PC-3 (cell line): ENCODE measurements at regions not wholly inside any gene's neighbourhood (a gene's known extent, or its start where the extent isn't known, plus 50 kb on each side); places are given as distances from the start of the nearest gene placed in this dataset.

ENCODE experiments used
- ATAC-seq: fragments of 200-7000 bp; cut with Tn5 transposase; 2 replicates; pipeline ENCODE4 v1.9.1; 2020; ENCODE audit warnings: mild to moderate bottlenecking, moderate library complexity
- BruUV-seq: library from RNA; stranded (reverse); fragments of 400-500 nt; replicated peaks from 2 replicates; lab custom pipeline; 2021; lab: Mats Ljungman, UMichigan
- CTCF ChIA-PET: fragments of 300-600 bp; sonication (Branson Sonifier 250); formaldehyde crosslinking; loops from one replicate; lab custom pipeline; 2022; ENCODE audit warnings: antibody characterized with exemption; lab: Charles Lee
- POLR2A ChIA-PET: fragments of 300-600 bp; sonication (Branson Sonifier 250); formaldehyde crosslinking; loops from one replicate; lab custom pipeline; 2022; ENCODE audit warnings: antibody characterized with exemption; ENCODE audit not compliant: unreplicated experiment; lab: Charles Lee
- DNase-seq: peaks from one replicate; pipeline ENCODE4 v3.0.0-alpha.2; 2015
- H2AFZ ChIP-seq: fragments of 300-600 bp; sonication (generic); 2 replicates; pipeline ENCODE4 v1.6.0; 2016; ENCODE audit warnings: antibody characterized with exemption, low read length
- H3F3A ChIP-seq: fragments of 300-600 bp; sonication (generic); one replicate; pipeline ENCODE4 v1.6.0; 2017; ENCODE audit warnings: antibody characterized with exemption, low read length, control low read depth, mild to moderate bottlenecking; ENCODE audit not compliant: unreplicated experiment
- H3K27ac ChIP-seq: fragments of 300-600 bp; sonication (generic); 2 replicates; pipeline ENCODE4 v1.5.1; 2016; ENCODE audit warnings: mild to moderate bottlenecking, low read length
- H3K27me3 ChIP-seq: fragments of 300-600 bp; sonication (generic); 2 replicates; pipeline ENCODE4 v1.6.1; 2016; ENCODE audit warnings: low read length, mixed read lengths
- H3K36me3 ChIP-seq: fragments of 300-600 bp; sonication (generic); 2 replicates; pipeline ENCODE4 v1.6.1; 2016; ENCODE audit warnings: low read depth, mixed run types, low read length, mixed read lengths
- H3K4me1 ChIP-seq: fragments of 300-600 bp; sonication (generic); 2 replicates; pipeline ENCODE4 v1.5.1; 2016; ENCODE audit warnings: low read length; ENCODE audit not compliant: insufficient read depth
- H3K4me2 ChIP-seq: fragments of 300-600 bp; sonication (generic); 2 replicates; pipeline ENCODE4 v1.6.0; 2016; ENCODE audit warnings: low read length
- H3K4me3 ChIP-seq: fragments of 300-600 bp; sonication (generic); 2 replicates; pipeline ENCODE4 v1.5.1; 2016; ENCODE audit warnings: mild to moderate bottlenecking, low read length, mixed read lengths
- H3K79me2 ChIP-seq: fragments of 300-600 bp; sonication (generic); 2 replicates; pipeline ENCODE4 v1.6.1; 2017; ENCODE audit warnings: low read length, mixed read lengths
- H3K9ac ChIP-seq: fragments of 300-600 bp; sonication (generic); 2 replicates; pipeline ENCODE4 v1.6.0; 2016; ENCODE audit warnings: mild to moderate bottlenecking, low read length
- H3K9me2 ChIP-seq: fragments of 300-600 bp; sonication (generic); replicated peaks from 2 replicates; pipeline ENCODE4 v1.6.1; 2016; ENCODE audit warnings: mixed run types, low read length, mixed read lengths
- H3K9me3 ChIP-seq: fragments of 300-600 bp; sonication (generic); 2 replicates; pipeline ENCODE4 v1.6.1; 2016; ENCODE audit warnings: low read length, mixed read lengths
- H4K20me1 ChIP-seq: fragments of 300-600 bp; sonication (generic); 2 replicates; pipeline ENCODE4 v1.6.1; 2016; ENCODE audit warnings: low read length, mixed read lengths
- EZH2 ChIP-seq: fragments of 300-600 bp; sonication (generic); IDR thresholded peaks from one replicate; pipeline ENCODE4 v1.6.1; 2017; ENCODE audit warnings: antibody characterized with exemption, mild to moderate bottlenecking, low read length; ENCODE audit not compliant: unreplicated experiment
- EZH2phosphoT487 ChIP-seq: fragments of 300-600 bp; sonication (generic); IDR thresholded peaks from 2 replicates; pipeline ENCODE4 v1.6.1; 2018; ENCODE audit warnings: mild to moderate bottlenecking, antibody characterized with exemption, low read length, borderline replicate concordance
- intact Hi-C: fragments of 100-400 bp; cut with micrococcal nuclease; formaldehyde crosslinking; loops from 2 replicates; pipeline ENCODE4 v1.9.0; 2023
- TF ChIP-seq, protein P1 (sequence below): fragments of 300-600 bp; sonication (generic); conservative IDR thresholded peaks from 2 replicates; pipeline ENCODE4 v1.5.1; 2017; ENCODE audit warnings: antibody characterized with exemption, low read depth, mild to moderate bottlenecking, low read length

DNA sequence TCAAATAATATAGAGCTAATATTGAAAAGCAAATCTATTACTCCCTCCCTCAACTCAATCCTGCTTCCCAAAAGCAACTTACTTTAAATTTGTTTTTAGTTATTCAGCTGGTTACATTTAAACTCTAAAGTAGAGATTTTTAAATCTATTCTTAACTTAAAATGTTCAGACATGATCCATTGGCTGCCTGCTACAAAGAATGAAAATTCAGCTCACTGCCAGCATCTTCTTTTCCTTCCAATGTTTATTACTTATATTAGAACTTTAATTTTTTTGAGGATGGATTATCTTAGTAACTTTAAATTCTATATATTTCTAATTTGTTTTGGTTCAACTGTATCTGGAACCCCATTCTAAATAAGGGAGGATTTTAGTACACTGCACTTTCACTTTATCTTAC lies 163.2 kb downstream of the TMEM167A start:
- H3K27ac ChIP-seq: no peak overlapping the region
- ATAC-seq (no peak), DNase-seq (no peak)
- ChIA-PET POLR2A (no interaction called here), CTCF (interaction anchor here (0.5 kb wide), 1 partner anchor 25 kb away, joined by 4 read pairs; no protein-coding TSS in a partner anchor)
- H3K36me3 ChIP-seq: no peaks in the 10 kb centered on the region; the same call in 1 of the 2 replicates
- no peak overlapping the region for H2AFZ ChIP-seq
- H3K79me2 ChIP-seq: no peaks in the 10 kb centered on the region
- no peak overlapping the region for H3K4me2 ChIP-seq
- no TSS peak for BruUV-seq
- intact Hi-C loops: no loop called here
- H3K27me3 ChIP-seq: no peaks in the 10 kb centered on the region
- no peaks in the 10 kb centered on the region for H3K9me3 ChIP-seq
- no peaks in the 10 kb centered on the region for H3K4me1 ChIP-seq
- H3K9ac ChIP-seq: no peak overlapping the region
- no peaks in the 10 kb centered on the region for H3K9me2 ChIP-seq
- no peak overlapping the region for H3K4me3 ChIP-seq
- no peak for TF ChIP-seq EZH2phosphoT487
- TF ChIP-seq EZH2: no peak
- TF ChIP-seq, protein P1, sequence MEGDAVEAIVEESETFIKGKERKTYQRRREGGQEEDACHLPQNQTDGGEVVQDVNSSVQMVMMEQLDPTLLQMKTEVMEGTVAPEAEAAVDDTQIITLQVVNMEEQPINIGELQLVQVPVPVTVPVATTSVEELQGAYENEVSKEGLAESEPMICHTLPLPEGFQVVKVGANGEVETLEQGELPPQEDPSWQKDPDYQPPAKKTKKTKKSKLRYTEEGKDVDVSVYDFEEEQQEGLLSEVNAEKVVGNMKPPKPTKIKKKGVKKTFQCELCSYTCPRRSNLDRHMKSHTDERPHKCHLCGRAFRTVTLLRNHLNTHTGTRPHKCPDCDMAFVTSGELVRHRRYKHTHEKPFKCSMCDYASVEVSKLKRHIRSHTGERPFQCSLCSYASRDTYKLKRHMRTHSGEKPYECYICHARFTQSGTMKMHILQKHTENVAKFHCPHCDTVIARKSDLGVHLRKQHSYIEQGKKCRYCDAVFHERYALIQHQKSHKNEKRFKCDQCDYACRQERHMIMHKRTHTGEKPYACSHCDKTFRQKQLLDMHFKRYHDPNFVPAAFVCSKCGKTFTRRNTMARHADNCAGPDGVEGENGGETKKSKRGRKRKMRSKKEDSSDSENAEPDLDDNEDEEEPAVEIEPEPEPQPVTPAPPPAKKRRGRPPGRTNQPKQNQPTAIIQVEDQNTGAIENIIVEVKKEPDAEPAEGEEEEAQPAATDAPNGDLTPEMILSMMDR: no peak
- H3F3A ChIP-seq: no peaks in the 10 kb centered on the region
- no peaks in the 10 kb centered on the region for H4K20me1 ChIP-seq

DNA sequence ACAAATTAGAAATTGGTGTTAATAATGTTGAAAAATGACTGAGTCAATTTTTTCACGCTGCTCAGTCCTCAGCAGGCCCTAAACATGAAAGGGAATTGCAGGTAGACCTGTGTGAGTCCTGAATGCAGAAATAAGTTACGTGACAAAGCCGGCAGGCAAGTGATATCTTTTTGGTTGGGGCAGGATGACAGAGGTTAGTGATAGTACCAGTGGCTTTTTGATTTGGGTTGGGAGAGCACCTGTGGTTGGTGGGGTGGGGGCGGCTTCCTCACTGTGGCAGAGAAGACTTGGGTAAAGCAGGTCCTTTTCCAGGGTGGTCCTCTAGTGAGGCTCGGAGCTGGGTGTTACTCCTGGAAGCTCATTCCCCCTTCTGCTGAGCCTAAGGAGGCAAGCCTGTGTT lies 164.7 kb downstream of the TMEM167A start:
- no peaks in the 10 kb centered on the region for H3K4me1 ChIP-seq
- ATAC-seq (no peak), DNase-seq (no peak)
- H3F3A ChIP-seq: no peaks in the 10 kb centered on the region
- no peaks in the 10 kb centered on the region for H3K27me3 ChIP-seq
- no peak for TF ChIP-seq EZH2
- TF ChIP-seq, protein P1: no peak
- H3K4me2 ChIP-seq: no peak overlapping the region
- H3K4me3 ChIP-seq: no peak overlapping the region
- H4K20me1 ChIP-seq: no peaks in the 10 kb centered on the region
- H3K9ac ChIP-seq: no peak overlapping the region
- BruUV-seq: no TSS peak
- no peak overlapping the region for H2AFZ ChIP-seq
- intact Hi-C loops: loop anchor here (1.0 kb wide), 1 partner anchor 9 kb away; no protein-coding TSS in a partner anchor
- ChIA-PET POLR2A (interaction anchor here (0.6 kb wide), 1 partner anchor 611 kb away, joined by 3 read pairs; no protein-coding TSS in a partner anchor), CTCF (no interaction called here)
- no peak overlapping the region for H3K27ac ChIP-seq
- H3K9me2 ChIP-seq: no peaks in the 10 kb centered on the region
- no peaks in the 10 kb centered on the region for H3K9me3 ChIP-seq
- no peaks in the 10 kb centered on the region for H3K79me2 ChIP-seq
- H3K36me3 ChIP-seq: no peaks in the 10 kb centered on the region; the same call in 1 of the 2 replicates

DNA sequence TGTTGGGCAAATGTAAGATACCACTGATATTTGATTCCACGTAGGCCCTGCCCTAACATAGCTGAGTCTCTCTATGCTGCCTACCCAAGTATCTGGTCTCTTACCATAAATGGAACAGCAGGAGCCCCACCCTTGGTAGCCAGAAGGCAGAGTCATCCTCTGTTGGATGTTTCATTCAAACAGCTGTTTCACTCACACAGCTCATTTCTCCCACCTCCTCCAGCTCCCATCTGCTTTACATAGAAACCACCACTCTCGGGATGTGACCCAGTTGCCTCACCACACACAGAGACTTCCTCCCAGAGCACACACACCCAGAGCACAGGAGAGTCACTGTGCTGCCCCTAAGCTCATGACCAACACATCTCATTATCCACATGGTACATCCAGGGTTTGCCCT lies 165.3 kb downstream of the TMEM167A start:
- H3K36me3 ChIP-seq: no peaks in the 10 kb centered on the region; the same call in 1 of the 2 replicates
- H2AFZ ChIP-seq: no peak overlapping the region
- CTCF ChIA-PET: no interaction called here
- no peaks in the 10 kb centered on the region for H4K20me1 ChIP-seq
- H3K27me3 ChIP-seq: no peaks in the 10 kb centered on the region
- intact Hi-C loops: loop anchor here (1.0 kb wide), 1 partner anchor 9 kb away; no protein-coding TSS in a partner anchor
- POLR2A ChIA-PET: no interaction called here
- DNase-seq: no peak
- H3F3A ChIP-seq: no peaks in the 10 kb centered on the region
- H3K4me1 ChIP-seq: no peaks in the 10 kb centered on the region
- no TSS peak for BruUV-seq
- no peaks in the 10 kb centered on the region for H3K9me3 ChIP-seq
- H3K4me2 ChIP-seq: no peak overlapping the region
- ATAC-seq: no peak
- H3K79me2 ChIP-seq: no peaks in the 10 kb centered on the region
- no peak overlapping the region for H3K9ac ChIP-seq
- no peaks in the 10 kb centered on the region for H3K9me2 ChIP-seq
- H3K27ac ChIP-seq: no peak overlapping the region
- no peak for TF ChIP-seq EZH2phosphoT487
- no peak for TF ChIP-seq EZH2
- TF ChIP-seq, protein P1: no peak
- H3K4me3 ChIP-seq: no peak overlapping the region
